GM23338 (cell line): ENCODE measurements at regions not wholly inside any gene's neighbourhood (a gene's known extent, or its start where the extent isn't known, plus 50 kb on each side); places are given as distances from the start of the nearest gene placed in this dataset.

Experiments used
- ATAC-seq: fragments of 200-7000 bp; cut with Tn5 transposase; 3 replicates; pipeline ENCODE4 v1.9.1; 2020
- DNase-seq: peaks from one replicate; pipeline ENCODE4 v3.0.0-alpha.2; 2015; ENCODE audit warnings: low spot score
- H2AFZ ChIP-seq: fragments of 200-600 bp; sonication (generic); 2 replicates; pipeline ENCODE4 v1.8.0; 2016; ENCODE audit warnings: antibody characterized with exemption, mild to moderate bottlenecking, moderate library complexity
- H3F3A ChIP-seq: fragments of 200-600 bp; sonication (generic); replicated peaks from 2 replicates; pipeline ENCODE4 v1.8.0; 2017; ENCODE audit warnings: antibody characterized with exemption, mixed run types, low read depth
- H3K27ac ChIP-seq: fragments of 200-600 bp; sonication (generic); 2 replicates; pipeline ENCODE4 v1.6.1; 2016; ENCODE audit warnings: low read depth
- H3K27me3 ChIP-seq: fragments of 200-600 bp; sonication (generic); 2 replicates; pipeline ENCODE4 v1.8.0; 2016; ENCODE audit warnings: mild to moderate bottlenecking, mixed run types, moderate library complexity; ENCODE audit not compliant: insufficient read depth
- H3K36me3 ChIP-seq: fragments of 200-600 bp; sonication (generic); 2 replicates; pipeline ENCODE4 v1.8.0; 2016; ENCODE audit warnings: mild to moderate bottlenecking; ENCODE audit not compliant: insufficient read depth
- H3K4me1 ChIP-seq: fragments of 200-600 bp; sonication (generic); 2 replicates; pipeline ENCODE4 v1.8.0; 2016; ENCODE audit warnings: mild to moderate bottlenecking, moderate library complexity; ENCODE audit not compliant: insufficient read depth
- H3K4me2 ChIP-seq: fragments of 200-600 bp; sonication (generic); 2 replicates; pipeline ENCODE4 v1.7.1; 2017; ENCODE audit warnings: mixed run types
- H3K4me3 ChIP-seq: fragments of 200-600 bp; sonication (generic); 2 replicates; pipeline ENCODE4 v1.6.1; 2016; ENCODE audit warnings: mixed run types
- H3K79me2 ChIP-seq: fragments of 200-600 bp; sonication (generic); replicated peaks from 2 replicates; pipeline ENCODE4 v1.8.0; 2017; ENCODE audit warnings: mild to moderate bottlenecking; ENCODE audit not compliant: insufficient read depth
- H3K9me2 ChIP-seq: fragments of 200-600 bp; sonication (generic); 2 replicates; pipeline ENCODE4 v1.8.0; 2017; ENCODE audit not compliant: insufficient read depth
- H4K20me1 ChIP-seq: fragments of 200-600 bp; sonication (generic); replicated peaks from 2 replicates; pipeline ENCODE4 v1.8.0; 2017; ENCODE audit warnings: mild to moderate bottlenecking; ENCODE audit not compliant: insufficient read depth
- H3K27ac Mint-ChIP-seq: 2 replicates; pipeline ENCODE4 v1.8.0; 2020; ENCODE audit warnings: inconsistent platforms, mild to moderate bottlenecking, moderate library complexity, mixed read lengths
- H3K27me3 Mint-ChIP-seq: 3 replicates; pipeline ENCODE4 v1.8.0; 2022; ENCODE audit warnings: low read depth, mild to moderate bottlenecking, moderate library complexity, mixed read lengths, inconsistent platforms; ENCODE audit not compliant: insufficient read depth, poor library complexity
- H3K36me3 Mint-ChIP-seq: 3 replicates; pipeline ENCODE4 v1.8.0; 2021; ENCODE audit warnings: low read depth, mild to moderate bottlenecking, inconsistent platforms, moderate library complexity, mixed read lengths
- H3K4me1 Mint-ChIP-seq: 3 replicates; pipeline ENCODE4 v1.8.0; 2020; ENCODE audit warnings: mild to moderate bottlenecking, inconsistent platforms, mixed read lengths
- H3K4me3 Mint-ChIP-seq: 3 replicates; pipeline ENCODE4 v1.8.0; 2021; ENCODE audit warnings: moderate library complexity, mild to moderate bottlenecking, inconsistent platforms, mixed read lengths
- H3K9me3 Mint-ChIP-seq: 3 replicates; pipeline ENCODE4 v1.8.0; 2020; ENCODE audit warnings: moderate library complexity, mild to moderate bottlenecking, inconsistent platforms, mixed read lengths
- EZH2 ChIP-seq: fragments of 200-600 bp; sonication (generic); IDR thresholded peaks from one replicate; pipeline ENCODE4 v1.8.0; 2017; ENCODE audit warnings: antibody characterized with exemption, mild to moderate bottlenecking, low read depth; ENCODE audit not compliant: unreplicated experiment
- POLR2AphosphoS5 ChIP-seq: IDR thresholded peaks from 2 replicates; pipeline ENCODE4 v1.6.1; 2016; ENCODE audit warnings: antibody characterized with exemption, low read depth
- ZNF331 ChIP-seq: fragments of 250-450 bp; sonication (Bioruptor Pico); IDR thresholded peaks from 2 replicates; pipeline ENCODE4 v1.5.0; 2020; ENCODE audit warnings: low read depth, mild to moderate bottlenecking, moderate library complexity
- TF ChIP-seq, protein P1 (sequence below), 2 experiments: fragments of 200-600 bp in 1 of 2; sonication (generic) in 1 of 2; conservative IDR thresholded peaks; 2 replicates each; pipeline versions ENCODE4 v1.5.1 to v1.6.1; 2016 to 2017; ENCODE audit warnings: antibody characterized with exemption in 2 of 2, low read depth in 2 of 2, mild to moderate bottlenecking in 2 of 2, moderate library complexity in 1 of 2
- TF ChIP-seq, protein P2 (sequence below): fragments of 250-450 bp; sonication (Bioruptor Pico); IDR thresholded peaks from 2 replicates; pipeline ENCODE4 v1.5.0; 2020; ENCODE audit warnings: mild to moderate bottlenecking, moderate library complexity

DNA sequence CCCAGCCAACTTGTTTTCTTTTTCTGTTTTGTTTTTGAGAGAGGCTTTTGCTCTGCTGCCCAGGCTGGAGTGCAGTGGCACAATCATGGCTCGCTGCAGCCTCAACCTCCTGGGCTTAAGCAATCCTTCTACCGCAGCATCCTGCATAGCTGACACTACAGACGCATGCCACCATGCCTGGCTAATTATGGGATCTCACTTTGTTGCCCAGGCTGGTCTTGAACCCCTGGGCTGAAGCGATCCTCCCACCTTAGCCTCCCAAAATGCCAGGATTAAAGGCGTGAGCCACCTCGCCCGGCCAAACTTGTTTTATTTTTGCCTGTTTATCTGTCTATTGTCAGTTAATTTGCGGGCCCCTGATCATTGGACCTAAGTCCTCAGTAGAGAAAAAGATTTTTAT is 61.6 kb upstream of the MSH6 start (continued):
- TF ChIP-seq, protein P1, sequence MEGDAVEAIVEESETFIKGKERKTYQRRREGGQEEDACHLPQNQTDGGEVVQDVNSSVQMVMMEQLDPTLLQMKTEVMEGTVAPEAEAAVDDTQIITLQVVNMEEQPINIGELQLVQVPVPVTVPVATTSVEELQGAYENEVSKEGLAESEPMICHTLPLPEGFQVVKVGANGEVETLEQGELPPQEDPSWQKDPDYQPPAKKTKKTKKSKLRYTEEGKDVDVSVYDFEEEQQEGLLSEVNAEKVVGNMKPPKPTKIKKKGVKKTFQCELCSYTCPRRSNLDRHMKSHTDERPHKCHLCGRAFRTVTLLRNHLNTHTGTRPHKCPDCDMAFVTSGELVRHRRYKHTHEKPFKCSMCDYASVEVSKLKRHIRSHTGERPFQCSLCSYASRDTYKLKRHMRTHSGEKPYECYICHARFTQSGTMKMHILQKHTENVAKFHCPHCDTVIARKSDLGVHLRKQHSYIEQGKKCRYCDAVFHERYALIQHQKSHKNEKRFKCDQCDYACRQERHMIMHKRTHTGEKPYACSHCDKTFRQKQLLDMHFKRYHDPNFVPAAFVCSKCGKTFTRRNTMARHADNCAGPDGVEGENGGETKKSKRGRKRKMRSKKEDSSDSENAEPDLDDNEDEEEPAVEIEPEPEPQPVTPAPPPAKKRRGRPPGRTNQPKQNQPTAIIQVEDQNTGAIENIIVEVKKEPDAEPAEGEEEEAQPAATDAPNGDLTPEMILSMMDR (conservative IDR thresholded peaks at IDR 0.05; ENCODE audit: low read depth in 2 of 2): no peak
- TF ChIP-seq, protein P2, sequence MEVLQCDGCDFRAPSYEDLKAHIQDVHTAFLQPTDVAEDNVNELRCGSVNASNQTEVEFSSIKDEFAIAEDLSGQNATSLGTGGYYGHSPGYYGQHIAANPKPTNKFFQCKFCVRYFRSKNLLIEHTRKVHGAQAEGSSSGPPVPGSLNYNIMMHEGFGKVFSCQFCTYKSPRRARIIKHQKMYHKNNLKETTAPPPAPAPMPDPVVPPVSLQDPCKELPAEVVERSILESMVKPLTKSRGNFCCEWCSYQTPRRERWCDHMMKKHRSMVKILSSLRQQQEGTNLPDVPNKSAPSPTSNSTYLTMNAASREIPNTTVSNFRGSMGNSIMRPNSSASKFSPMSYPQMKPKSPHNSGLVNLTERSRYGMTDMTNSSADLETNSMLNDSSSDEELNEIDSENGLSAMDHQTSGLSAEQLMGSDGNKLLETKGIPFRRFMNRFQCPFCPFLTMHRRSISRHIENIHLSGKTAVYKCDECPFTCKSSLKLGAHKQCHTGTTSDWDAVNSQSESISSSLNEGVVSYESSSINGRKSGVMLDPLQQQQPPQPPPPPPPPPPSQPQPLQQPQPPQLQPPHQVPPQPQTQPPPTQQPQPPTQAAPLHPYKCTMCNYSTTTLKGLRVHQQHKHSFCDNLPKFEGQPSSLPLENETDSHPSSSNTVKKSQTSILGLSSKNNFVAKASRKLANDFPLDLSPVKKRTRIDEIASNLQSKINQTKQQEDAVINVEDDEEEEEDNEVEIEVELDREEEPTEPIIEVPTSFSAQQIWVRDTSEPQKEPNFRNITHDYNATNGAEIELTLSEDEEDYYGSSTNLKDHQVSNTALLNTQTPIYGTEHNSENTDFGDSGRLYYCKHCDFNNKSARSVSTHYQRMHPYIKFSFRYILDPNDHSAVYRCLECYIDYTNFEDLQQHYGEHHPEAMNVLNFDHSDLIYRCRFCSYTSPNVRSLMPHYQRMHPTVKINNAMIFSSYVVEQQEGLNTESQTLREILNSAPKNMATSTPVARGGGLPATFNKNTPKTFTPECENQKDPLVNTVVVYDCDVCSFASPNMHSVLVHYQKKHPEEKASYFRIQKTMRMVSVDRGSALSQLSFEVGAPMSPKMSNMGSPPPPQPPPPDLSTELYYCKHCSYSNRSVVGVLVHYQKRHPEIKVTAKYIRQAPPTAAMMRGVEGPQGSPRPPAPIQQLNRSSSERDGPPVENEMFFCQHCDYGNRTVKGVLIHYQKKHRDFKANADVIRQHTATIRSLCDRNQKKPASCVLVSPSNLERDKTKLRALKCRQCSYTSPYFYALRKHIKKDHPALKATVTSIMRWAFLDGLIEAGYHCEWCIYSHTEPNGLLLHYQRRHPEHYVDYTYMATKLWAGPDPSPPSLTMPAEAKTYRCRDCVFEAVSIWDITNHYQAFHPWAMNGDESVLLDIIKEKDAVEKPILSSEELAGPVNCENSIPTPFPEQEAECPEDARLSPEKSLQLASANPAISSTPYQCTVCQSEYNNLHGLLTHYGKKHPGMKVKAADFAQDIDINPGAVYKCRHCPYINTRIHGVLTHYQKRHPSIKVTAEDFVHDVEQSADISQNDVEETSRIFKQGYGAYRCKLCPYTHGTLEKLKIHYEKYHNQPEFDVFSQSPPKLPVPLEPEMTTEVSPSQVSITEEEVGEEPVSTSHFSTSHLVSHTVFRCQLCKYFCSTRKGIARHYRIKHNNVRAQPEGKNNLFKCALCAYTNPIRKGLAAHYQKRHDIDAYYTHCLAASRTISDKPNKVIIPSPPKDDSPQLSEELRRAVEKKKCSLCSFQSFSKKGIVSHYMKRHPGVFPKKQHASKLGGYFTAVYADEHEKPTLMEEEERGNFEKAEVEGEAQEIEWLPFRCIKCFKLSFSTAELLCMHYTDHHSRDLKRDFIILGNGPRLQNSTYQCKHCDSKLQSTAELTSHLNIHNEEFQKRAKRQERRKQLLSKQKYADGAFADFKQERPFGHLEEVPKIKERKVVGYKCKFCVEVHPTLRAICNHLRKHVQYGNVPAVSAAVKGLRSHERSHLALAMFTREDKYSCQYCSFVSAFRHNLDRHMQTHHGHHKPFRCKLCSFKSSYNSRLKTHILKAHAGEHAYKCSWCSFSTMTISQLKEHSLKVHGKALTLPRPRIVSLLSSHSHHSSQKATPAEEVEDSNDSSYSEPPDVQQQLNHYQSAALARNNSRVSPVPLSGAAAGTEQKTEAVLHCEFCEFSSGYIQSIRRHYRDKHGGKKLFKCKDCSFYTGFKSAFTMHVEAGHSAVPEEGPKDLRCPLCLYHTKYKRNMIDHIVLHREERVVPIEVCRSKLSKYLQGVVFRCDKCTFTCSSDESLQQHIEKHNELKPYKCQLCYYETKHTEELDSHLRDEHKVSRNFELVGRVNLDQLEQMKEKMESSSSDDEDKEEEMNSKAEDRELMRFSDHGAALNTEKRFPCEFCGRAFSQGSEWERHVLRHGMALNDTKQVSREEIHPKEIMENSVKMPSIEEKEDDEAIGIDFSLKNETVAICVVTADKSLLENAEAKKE (CRISPR knock-in tag): no peak
- TF ChIP-seq ZNF331 (CRISPR knock-in tag) (no peak), EZH2 (no peak)

DNA sequence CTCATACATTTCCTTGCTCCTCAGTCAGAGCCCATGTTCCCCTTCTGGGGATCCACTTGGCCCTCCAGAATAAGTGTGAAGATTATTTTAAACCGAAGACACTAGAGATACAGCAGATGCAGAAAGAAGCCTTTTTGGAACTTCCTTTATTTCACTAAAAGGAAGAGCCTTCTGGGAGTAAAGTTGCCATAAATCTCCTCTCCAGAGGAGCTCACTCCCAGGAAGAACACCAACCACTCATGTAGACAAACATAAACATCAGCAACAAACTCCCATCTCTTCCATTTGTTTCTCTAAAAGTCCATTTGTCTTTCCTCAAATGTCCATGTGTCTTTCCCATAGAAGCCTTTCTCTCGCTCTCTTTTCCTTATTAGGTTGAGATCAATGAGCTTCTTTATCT is 62.4 kb upstream of the MSH6 start:
- no peaks in the 10 kb centered on the region for H3K36me3 ChIP-seq
- H3K4me1 Mint-ChIP-seq: peaks cover 5% of the 10 kb centered on the region; the same call in 1 of the 3 replicates
- peaks cover 2% of the 10 kb centered on the region for H3K27me3 Mint-ChIP-seq
- DNase-seq: no peak
- H3K27me3 ChIP-seq: no peaks in the 10 kb centered on the region
- H3K4me3 ChIP-seq: no peak overlapping the region
- no peaks in the 10 kb centered on the region for H3K4me1 ChIP-seq
- no peak overlapping the region for H3K27ac Mint-ChIP-seq
- H3K9me2 ChIP-seq: peaks cover 8% of the 10 kb centered on the region; the same call in 1 of the 2 replicates
- H3K4me2 ChIP-seq: no peak overlapping the region
- no peaks in the 10 kb centered on the region for H3K79me2 ChIP-seq
- no peak for ATAC-seq
- no peaks in the 10 kb centered on the region for H4K20me1 ChIP-seq
- no peak overlapping the region for H2AFZ ChIP-seq
- H3K27ac ChIP-seq: no peak overlapping the region
- 0 out of 2 replicates have a peak, but pooled peaks cover 2% of the 10 kb centered on the region for H3F3A ChIP-seq
- peaks cover 14% of the 10 kb centered on the region for H3K9me3 Mint-ChIP-seq
- no peak overlapping the region for H3K4me3 Mint-ChIP-seq
- peaks cover 13% of the 10 kb centered on the region for H3K36me3 Mint-ChIP-seq
- TF ChIP-seq POLR2AphosphoS5 (no peak), ZNF331 (CRISPR knock-in tag) (no peak)
- TF ChIP-seq, protein P1 (conservative IDR thresholded peaks at IDR 0.05; ENCODE audit: low read depth in 2 of 2): no peak
